AG08395 (cell line): ENCODE measurements at regions not wholly inside any gene's neighbourhood (a gene's known extent, or its start where the extent isn't known, plus 50 kb on each side); places are given as distances from the start of the nearest gene placed in this dataset.
"Not testable (repeated sequence)": the region's sequence is repeated elsewhere in the genome, so short reads cannot be mapped to it uniquely, and the experiment has no call there.

Experiments used
- DNase-seq: peaks from one replicate; pipeline ENCODE4 v3.0.0; 2012; ENCODE audit warnings: mixed read lengths, low spot score

DNA sequence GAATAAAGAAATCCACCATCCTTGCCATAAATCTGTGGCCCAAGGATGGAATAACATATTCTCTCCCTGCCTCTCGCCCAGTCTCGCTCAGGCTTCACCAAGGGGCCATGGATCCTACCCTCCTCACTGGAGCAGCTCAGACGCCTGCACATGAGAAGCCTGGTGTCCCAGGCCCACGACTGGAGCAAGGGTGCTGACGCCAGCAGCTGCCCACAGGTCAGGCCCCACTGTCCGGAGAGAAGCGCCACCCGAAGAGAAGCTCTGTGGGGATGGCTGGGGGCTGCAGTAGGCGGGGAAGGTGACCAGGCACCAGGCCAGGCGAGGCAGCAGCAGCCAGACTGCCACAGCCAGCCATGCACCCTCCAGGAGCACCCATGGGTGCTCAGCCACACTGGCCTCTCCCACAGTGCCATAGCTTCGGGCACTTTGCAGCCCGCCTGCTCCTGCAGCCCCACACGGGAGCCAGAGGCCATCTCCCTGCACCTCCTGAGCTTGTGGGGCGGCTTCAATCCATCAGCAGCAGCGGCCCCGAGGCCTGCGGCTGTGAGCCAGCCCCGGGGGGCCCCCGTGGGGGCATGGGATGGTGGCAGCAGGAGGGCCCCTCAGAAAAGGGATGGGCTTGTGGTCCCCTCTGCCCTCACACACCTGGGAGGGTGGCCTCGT is 286.2 kb upstream of the SGK1 start:
- no peak for DNase-seq

GRCh38 chr6:134603561-134603960 is 285.6 kb upstream of the SGK1 start:
- DNase-seq, result no peak

DNA sequence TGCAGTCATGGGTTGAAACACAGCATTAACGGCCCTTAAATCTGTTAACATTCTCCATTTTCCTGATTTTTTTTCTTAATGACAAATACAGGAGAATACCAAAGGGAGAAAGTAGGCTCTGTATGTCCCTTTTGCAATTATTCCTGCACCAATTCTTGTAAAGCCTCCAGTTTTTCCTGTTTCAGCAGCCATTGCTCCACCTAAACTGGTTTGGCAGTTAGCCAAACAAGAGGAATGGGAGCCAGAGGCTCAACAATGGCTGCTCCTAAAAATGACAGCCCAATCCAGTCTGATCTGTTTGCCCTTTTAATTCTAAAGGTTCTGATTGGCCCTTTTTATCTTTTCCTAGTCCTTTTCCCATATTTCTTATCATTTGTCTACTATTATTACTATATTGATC is 284.2 kb upstream of the SGK1 start:
- no peak for DNase-seq

DNA sequence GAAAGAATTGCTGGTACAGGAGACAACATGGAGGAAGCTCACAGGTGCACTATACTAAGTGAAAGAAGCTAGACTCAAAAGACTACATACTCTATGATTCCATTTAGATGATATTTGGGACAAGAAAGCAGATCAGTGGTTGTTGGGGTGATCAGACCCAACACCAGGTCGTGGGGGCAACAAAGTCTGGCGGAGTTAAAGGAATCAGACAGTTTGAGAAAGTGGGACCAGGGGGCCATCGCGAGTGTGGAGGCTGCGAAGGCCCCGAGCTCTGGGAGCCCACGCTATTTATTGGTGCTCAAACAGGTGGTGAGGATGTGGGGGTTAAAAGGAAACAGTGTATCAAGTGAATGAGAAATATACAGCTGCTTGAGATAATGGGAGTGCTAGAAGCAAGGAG is 282.8 kb upstream of the SGK1 start:
- no peak for DNase-seq

DNA sequence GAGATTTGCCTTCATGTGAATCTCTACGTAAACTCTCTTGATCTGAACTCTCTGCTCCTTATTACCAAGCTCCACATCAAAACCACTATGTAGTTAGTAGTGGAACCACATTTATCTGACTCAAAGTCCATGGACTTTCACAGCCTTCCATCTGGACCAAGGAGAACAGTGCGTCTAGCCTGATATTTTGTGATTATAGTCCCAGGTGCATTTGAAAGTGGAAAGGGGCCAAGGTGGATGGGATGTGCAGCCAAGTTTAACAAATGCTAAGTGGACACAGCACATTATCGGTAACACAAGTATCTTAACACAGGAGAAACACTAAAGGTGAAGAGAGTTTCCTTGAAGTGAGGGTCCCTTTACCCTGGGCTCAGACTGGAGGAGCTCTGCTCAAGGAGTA is 281.2 kb upstream of the SGK1 start:
- DNase-seq, result no peak

DNA sequence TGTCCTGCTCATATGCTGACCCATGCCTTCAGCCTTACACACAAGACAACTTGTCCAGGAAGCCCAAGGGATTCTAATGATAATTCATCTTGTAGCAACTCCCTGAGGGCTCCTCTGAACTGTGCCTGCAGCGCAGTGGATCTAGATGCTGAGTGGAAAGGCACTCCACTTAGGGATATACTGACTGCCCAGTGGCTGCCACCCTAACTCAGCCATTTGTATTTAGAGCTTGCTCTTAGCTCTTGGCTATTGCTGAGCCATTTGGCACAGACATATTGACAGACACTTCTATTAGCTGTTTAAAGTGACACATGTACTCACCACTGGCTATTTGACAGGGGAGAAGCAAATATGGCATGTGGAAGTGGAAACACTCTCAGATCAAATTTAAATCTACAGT is 278.3 kb upstream of the SGK1 start:
- no peak for DNase-seq

GRCh38 chr6:134594881-134595280 is 277.0 kb upstream of the SGK1 start:
- DNase-seq, result no peak

DNA sequence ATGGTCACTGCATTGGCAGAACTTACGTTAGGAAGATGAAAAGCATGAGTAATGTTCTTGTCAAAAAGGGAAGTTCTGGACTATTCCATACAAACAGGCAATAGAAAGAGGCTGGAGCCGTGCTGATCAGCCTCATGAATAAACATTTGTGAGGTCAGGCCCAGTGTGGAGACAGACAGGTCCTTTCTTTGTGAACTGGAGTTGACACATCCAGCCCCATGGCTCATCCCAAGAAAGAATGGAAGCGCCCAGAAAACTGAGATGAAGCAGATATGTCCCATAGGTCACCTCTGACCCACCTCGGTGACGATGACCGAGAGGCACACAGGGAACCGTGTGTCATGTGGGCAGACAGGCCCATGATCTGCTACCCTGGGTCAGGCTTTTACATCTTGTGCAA is 276.0 kb upstream of the SGK1 start:
- DNase-seq, result no peak

DNA sequence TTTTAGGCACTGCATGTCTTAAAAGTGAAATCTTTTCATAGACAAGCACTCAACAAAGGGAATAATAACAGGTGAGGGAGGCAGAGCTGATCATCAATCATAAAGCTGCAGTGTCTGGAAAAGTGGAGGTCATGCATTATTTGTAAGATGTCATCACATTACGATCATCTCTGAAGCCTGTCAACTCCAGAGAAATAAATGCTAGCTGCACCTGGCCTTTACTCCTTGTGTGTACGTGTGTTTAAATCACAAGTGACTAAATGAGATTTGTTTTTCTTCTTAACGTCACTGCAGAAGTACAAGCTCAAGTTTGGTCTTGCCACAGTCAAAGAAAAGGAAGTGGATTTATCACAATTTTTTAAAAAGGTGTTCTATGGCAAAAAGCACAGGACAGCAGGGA is 275.5 kb upstream of the SGK1 start:
- DNase-seq, result no peak

DNA sequence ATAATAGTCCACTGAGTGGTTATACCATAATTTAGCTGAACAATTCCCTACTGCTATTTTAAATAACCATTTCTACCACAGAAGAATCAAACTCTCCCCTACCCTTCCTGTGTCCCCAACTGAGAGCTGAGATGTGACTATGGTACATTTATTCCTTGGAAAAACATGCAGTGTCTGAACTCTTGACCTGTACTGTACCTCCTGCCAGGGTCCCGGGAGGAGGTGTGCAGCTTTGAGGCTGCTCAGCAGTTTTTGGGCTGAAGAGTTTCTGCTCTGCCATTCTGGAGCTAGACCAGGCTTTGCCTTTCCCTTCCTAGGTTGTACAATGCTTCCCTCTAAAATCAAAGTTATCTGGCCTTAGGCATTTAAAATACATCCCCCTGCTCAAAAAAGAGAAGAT is 275.1 kb upstream of the SGK1 start:
- no peak for DNase-seq

DNA sequence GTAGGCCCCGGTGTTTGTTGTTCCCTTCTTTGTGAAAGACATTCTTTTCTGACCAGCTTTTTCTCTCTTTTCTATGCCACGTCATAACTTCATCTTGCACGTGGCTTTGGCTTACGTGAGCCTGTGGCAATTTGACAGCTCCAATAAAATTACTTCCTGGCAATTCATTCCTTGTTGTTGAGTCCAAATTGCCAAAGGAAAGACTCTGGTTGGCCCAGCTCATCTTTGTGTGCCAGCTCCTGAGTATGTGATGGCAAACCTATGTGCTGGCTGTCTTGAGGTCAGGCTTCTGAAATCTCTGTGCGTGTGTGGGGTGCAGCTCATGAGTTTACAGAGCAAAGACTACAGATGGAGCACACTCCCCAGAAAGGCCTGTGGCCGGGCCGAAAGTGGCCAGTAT is 272.5 kb upstream of the SGK1 start:
- DNase-seq, result peak; percentile 41

- DNase-seq, result no peak
Observed at GRCh38 chr6:134590004-134590403, 272.1 kb upstream of the SGK1 start.

DNA sequence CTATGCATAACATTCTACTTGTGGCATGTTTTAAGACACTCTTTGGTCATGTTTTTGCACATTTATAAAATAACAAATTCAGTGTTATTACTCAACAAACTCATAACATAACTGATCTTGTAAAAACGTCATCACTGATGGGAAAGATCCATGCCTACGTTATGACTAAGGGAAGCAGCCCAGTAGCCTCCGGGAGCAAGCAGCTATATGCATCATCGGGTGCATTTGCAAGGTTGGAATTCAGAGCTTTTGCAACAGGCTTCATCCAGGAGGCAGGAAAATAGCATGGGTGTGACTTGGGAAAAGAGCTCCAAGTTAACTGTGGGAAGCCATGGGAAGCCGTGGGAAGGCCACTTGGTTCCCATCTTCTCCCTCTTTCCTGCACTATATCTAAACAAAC is 271.6 kb upstream of the SGK1 start:
- peak; percentile 92 for DNase-seq

DNA sequence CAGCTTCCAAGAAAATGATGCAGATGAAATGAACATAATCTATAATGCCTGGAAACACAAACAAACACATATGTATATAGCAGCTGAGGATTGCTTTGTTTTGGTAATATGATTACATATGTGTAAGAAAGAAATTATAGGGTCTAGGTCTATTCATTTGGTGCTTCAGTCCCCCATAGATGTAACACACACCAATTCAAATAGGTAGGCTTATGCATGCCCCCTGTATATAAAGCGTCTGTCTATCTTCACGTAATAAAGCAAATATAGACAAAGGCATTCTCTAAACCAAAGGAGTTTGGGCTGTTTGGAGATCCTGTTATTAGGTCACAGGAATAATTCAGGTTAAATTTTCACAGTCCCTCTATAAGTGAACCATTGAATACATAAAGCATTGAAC is 270.4 kb upstream of the SGK1 start:
- DNase-seq, result no peak

- no peak for DNase-seq
Observed at GRCh38 chr6:134585517-134585873, 267.6 kb upstream of the SGK1 start.

DNA sequence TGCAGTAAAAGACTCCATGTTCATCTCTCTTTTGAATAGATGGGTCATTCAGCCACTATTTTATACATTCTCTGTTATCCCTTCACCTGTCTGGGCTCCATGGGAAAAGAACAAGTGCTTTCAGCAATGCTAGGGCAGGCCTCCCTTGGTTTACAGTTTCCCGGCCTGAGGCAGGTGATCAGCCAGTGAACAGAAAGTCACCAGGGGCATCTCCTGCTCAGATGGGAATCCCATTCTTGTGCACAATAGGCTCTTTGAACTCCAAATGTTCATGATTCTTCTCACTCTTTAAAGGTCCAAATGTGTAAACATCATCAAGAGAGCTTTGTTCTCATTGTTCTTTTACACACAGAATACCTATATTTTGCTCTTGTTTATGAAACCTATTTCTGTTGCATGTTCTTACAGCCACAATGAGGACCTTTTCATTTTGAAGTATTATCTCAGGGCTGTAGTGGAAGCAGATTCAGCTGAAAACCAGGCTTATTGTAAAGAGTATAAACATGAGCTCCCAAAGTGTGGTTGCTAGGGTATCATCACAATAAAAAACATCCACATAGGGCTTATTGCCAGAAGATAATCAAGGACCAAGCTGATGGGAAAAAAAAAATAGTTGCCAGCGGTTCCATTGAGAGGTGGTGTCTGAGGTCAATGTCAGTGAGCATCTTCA is 267.1 kb upstream of the SGK1 start:
- no peak for DNase-seq

GRCh38 chr6:134577998-134578397 is 260.1 kb upstream of the SGK1 start:
- DNase-seq, result no peak

DNA sequence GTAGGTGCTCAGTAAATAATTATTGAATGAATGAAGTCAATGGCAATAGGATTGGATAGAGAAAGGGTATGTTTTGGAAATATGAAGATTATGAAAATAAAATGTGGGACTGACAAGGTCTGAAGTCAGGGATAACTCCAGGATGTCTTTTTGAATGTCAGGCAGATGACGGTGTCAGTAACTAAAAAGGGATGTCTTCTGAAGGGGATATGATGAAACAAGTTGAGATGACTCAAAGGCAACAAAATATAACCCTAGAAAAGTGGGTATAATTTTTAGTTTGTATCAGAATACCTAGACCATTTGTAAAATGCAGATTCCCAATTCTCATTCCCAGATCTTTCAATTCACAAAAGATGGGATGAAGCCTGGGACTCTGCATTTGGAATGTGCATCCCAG is 257.3 kb upstream of the SGK1 start:
- DNase-seq, result no peak

- no peak for DNase-seq
Observed at GRCh38 chr6:134574491-134574890, 256.6 kb upstream of the SGK1 start.

DNA sequence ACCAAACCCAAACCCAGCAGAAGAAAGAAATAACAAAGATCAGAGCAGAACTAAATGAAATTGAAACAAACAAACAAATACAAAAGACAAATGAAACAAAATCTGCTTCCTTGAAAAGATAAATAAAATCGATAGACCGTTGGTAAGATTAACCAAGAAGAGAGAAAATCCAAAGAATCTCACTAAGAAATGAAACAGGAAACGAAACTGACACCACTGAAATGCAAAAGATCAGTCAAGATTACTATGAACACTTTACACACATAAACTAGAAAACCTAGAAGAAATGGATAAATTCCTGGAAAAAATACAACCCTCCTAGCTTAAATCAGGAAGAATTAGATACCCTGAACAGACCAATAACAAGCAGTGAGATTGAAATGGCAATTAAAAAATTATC is 252.1 kb upstream of the SGK1 start:
- not testable (repeated sequence) for DNase-seq

DNA sequence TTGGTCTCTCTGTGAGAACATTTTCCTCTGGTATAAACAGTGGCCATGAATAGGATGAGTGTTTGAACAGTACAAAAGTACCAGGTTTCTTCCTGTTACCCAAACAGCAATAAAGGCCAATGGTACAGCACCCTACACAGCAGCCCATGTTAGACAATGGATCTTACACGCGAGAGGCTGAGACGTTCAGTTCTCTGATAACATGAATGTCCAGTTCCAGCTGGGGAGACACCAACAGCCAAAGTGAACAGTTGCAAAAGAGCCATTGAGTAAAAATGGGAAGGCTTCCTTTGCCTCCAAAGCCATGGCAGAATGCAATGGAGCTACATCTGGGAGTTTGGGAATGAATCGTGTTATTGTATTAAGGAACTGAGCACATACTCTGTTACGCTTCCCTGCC is 246.8 kb upstream of the SGK1 start:
- DNase-seq, result no peak

DNA sequence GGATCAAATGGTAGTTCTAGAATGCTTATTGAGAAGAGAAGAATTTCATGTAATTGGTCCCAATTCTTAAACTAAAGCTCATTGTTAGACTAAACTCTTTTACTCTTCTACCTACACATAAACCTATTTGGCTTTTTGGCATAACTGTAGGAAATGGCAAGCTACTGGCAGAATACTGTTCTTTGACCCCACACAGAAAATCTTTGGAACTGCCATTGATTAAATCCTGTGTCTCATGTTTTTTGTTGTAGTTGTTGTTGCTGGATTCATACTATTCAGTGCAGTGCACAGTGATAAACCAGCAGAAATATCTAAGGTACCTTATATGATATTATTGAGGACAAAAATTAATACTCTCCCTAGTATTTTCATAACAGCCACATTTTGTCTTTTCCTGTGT is 242.1 kb upstream of the SGK1 start:
- no peak for DNase-seq

DNA sequence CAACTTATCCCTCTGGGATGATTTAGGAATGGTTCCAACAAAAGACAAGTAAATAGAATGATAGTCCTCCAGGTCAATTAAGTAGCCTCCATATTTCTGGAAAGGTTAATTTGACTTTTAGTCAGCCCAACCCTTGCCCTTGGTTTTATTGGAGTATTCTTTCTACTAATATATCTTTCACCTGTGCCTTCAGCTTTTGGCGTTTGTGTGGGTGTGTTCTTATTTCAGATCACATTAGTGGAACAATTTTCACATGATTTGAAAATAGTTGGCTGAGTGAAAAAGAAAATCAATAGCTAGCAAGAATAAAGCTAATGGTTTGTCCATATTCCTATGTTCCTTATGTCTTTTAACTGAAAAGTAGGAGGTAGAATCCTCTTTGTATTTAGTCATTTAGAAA is 239.6 kb upstream of the SGK1 start:
- DNase-seq, result no peak

DNA sequence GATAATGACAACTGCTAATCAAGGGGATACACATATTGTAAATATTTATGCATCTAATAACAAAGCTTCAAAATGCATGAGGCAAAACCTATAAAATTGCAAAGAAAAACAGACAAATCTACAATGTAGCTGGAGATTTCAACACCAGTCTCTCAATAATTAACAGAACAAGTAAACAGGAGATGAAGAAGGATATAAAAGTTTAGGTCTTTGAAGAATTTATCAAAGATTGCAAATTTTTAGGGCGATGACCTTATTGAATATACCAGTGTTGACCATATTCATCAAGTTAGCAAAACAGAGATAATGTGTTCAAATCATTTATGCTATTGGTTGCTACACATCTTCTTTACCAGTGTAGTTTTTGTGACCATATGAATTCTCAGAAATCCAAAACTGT is 237.8 kb upstream of the SGK1 start:
- no peak for DNase-seq
